HUES64 (cell line): ENCODE measurements at regions not wholly inside any gene's neighbourhood (a gene's known extent, or its start where the extent isn't known, plus 50 kb on each side); places are given as distances from the start of the nearest gene placed in this dataset.
"Not testable (repeated sequence)": the region's sequence is repeated elsewhere in the genome, so short reads cannot be mapped to it uniquely, and the experiment has no call there.

Experiments
- H3K27ac ChIP-seq: 2 replicates; pipeline ENCODE4 v1.7.0; 2013; ENCODE audit warnings: low read depth, low read length, inconsistent platforms
- H3K27me3 ChIP-seq: 2 replicates; pipeline ENCODE4 v1.6.1; 2013; ENCODE audit warnings: mild to moderate bottlenecking, low read length; ENCODE audit not compliant: insufficient read depth
- H3K36me3 ChIP-seq: 2 replicates; pipeline ENCODE4 v1.6.1; 2013; ENCODE audit warnings: mild to moderate bottlenecking, low read length; ENCODE audit not compliant: insufficient read depth
- H3K4me1 ChIP-seq: 2 replicates; pipeline ENCODE4 v1.6.1; 2013; ENCODE audit warnings: mild to moderate bottlenecking, low read length, moderate library complexity; ENCODE audit not compliant: insufficient read depth
- H3K4me3 ChIP-seq: 2 replicates; pipeline ENCODE4 v1.5.1; 2013; ENCODE audit warnings: mild to moderate bottlenecking, low read length, moderate library complexity
- H3K9ac ChIP-seq: 2 replicates; pipeline ENCODE4 v1.6.1; 2013; ENCODE audit warnings: mild to moderate bottlenecking, low read depth, low read length
- H3K9me3 ChIP-seq: 2 replicates; pipeline ENCODE4 v1.6.1; 2013; ENCODE audit warnings: low read depth, low read length; ENCODE audit not compliant: insufficient read depth
- WGBS: fragments of 150-250, 120-280 bp; methylation state at CpG from one replicate; pipeline ENCODE4 v1.1.7; 2013; ENCODE audit warnings: missing lambda C conversion rate; 5-methylcytosine and 5-hydroxymethylcytosine counted together

DNA sequence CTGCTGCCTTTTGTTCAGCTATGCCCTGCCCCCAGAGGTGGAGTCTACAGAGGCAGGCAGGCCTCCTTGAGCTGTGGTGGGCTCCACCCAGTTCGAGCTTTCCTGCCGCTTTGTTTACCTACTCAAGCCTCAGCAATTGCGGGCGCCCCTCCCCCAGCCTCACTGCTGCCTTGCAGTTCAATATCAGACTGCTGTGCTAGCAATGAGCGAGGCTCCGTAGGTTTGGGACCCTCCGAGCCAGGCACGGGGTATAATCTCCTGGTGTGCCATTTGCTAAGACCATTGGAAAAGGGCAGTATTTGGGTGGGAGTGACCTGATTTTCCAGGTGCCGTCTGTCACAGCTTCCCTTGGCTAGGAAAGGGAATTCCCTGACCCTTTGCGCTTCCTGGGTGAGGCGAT lies 51.9 kb downstream of the DIPK2A start:
- not testable (repeated sequence) for H3K9me3 ChIP-seq, H3K4me3 ChIP-seq, H3K27ac ChIP-seq, H3K4me1 ChIP-seq, H3K36me3 ChIP-seq, H3K27me3 ChIP-seq, H3K9ac ChIP-seq
- WGBS = 82% methylated on average over 11 of the region's 11 CpGs

DNA sequence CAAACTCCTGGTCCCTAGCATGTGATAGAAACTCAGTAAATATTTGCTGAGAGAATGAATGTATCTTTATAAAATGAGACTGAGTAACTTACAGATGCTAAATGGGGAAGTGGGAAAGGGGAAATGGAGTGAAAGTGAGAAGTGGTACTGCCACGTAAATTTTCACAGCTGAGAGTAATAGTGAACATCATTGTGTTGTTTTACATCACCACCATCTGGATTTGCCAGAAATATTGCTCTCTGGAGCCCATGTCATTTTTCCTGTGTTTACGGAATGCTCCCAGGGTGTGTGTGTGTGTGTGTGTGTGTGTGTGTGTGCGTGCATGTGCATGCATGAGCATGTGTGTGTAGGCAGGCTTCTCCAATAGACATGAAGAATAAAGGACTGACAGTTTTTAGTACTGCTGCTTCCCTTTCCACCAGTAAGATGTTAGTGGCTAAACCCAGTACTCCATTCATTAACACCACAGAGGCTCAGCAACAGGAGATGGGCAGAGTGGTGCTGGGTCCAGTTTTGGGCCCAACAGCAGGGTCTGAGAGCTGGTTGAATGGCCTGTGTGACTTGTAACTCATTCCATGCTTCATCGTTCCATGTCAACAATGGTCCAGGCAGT lies 57.3 kb downstream of the DIPK2A start:
- WGBS = 89% methylated on average over 4 of the region's 4 CpGs
- H3K4me3 ChIP-seq = no peak overlapping the region
- H3K9ac ChIP-seq = no peak overlapping the region
- no peak overlapping the region for H3K27ac ChIP-seq
- no peaks in the 10 kb centered on the region for H3K36me3 ChIP-seq
- H3K4me1 ChIP-seq = no peaks in the 10 kb centered on the region; the same call in 1 of the 2 replicates
- no peaks in the 10 kb centered on the region for H3K27me3 ChIP-seq
- H3K9me3 ChIP-seq = no peaks in the 10 kb centered on the region

DNA sequence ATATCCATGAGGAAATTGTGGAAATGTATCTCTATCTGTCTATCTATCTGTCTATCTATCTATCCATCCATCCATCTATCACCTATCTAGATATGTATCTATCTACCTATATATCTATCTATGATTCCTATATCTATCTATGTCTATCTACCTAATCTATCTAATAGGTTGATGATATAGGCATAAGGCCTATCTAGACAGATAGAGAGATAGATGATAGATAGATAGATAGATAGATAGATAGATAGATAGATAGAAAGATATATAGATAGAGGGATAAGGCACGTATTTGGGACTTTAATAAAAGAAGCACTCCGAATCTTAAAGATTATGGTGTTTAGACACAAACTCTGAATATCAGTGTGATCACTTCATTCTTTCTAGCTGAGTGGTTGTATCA lies 58.1 kb downstream of the DIPK2A start:
- Histone ChIP-seq H3K9ac (no peak overlapping the region), H3K27ac (no peak overlapping the region), H3K27me3 (no peaks in the 10 kb centered on the region), H3K4me3 (no peak overlapping the region), H3K36me3 (no peaks in the 10 kb centered on the region), H3K9me3 (no peaks in the 10 kb centered on the region), H3K4me1 (no peaks in the 10 kb centered on the region; the same call in 1 of the 2 replicates)
- WGBS = 97% methylated on average over 2 of the region's 2 CpGs

DNA sequence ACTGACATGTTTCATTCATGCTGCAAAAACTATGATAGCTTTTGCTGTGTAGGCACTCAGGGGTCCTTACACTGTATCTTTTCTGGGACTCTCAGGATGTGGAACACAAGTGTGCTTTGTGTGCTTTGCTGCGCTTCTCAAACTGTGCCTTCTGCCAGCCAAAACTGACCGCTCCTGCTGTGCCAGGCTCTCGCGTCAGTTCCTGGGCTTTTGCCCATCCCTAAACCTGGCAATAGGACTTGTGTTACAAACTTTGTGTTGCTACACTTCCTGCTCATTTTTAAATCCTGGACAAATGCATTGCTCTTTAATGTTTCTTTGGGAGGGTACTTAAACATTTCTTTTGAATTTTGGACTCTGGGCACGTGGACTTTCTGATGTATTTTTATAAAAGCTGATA lies 60.3 kb downstream of the DIPK2A start:
- Histone ChIP-seq H3K9me3 (no peaks in the 10 kb centered on the region), H3K4me1 (no peaks in the 10 kb centered on the region; the same call in 1 of the 2 replicates), H3K27ac (no peak overlapping the region), H3K36me3 (no peaks in the 10 kb centered on the region), H3K27me3 (no peaks in the 10 kb centered on the region), H3K9ac (no peak overlapping the region), H3K4me3 (no peak overlapping the region)
- 95% methylated on average over 4 of the region's 5 CpGs for WGBS

DNA sequence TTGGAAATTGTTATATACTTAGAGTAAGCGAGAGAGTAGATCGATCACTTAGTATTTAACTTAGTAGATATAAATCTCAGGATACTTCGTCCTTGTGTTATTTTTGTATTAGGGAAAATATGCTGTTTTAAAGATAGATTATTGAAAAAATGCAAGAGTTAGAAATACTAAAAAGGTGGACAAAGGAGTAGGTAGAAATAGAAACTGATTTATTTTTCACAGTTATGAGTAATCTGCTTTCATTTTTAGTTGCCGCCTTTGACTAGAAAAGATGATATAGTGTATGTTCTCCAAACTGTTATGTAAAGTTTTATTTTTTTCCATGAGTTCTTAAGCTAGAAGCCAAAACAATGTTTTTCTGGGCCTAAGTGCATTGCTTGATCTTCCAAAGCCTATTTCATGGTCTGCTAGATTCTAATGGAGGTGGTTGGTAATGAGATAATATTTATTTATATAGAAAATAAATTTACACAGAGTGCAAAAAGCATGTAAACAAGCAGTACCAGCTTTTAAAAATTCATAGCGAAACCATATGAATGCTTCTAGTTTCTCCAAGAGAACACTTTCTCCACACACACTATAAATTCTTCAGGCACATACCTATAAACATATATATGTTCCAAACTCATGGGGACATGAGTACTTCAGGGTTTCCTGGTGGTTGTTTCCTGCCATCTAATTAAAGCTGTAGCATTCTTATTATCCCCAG lies 61.1 kb downstream of the DIPK2A start:
- no peaks in the 10 kb centered on the region for H3K27me3 ChIP-seq
- no peak overlapping the region for H3K4me3 ChIP-seq
- H3K27ac ChIP-seq = no peak overlapping the region
- H3K9ac ChIP-seq = no peak overlapping the region
- 94% methylated on average over 3 of the region's 5 CpGs for WGBS
- no peaks in the 10 kb centered on the region for H3K36me3 ChIP-seq
- no peaks in the 10 kb centered on the region; the same call in 1 of the 2 replicates for H3K4me1 ChIP-seq
- no peaks in the 10 kb centered on the region for H3K9me3 ChIP-seq

DNA sequence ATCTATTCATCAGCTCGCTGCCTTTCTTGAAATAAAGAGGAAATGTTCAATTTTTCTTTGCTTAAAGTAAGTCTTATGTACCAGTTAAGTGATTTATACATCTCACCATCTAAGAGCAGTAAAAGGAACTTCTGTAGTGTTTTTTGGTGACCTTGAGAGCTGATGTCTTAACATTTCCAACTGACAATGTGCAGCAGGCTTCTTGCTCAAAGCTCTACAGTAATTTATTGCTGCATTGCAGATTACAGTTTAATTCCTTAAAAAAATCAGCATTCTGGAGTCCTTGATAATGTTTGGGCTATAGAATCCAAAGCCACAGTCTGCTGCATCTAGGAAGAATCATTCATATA lies 61.6 kb downstream of the DIPK2A start:
- H3K9ac ChIP-seq = no peak overlapping the region
- H3K36me3 ChIP-seq = no peaks in the 10 kb centered on the region
- no peak overlapping the region for H3K4me3 ChIP-seq
- no peaks in the 10 kb centered on the region; the same call in 1 of the 2 replicates for H3K4me1 ChIP-seq
- WGBS = no CpG with 5 or more reads among the region's 1 CpG
- H3K27ac ChIP-seq = no peak overlapping the region
- H3K9me3 ChIP-seq = no peaks in the 10 kb centered on the region
- no peaks in the 10 kb centered on the region for H3K27me3 ChIP-seq

DNA sequence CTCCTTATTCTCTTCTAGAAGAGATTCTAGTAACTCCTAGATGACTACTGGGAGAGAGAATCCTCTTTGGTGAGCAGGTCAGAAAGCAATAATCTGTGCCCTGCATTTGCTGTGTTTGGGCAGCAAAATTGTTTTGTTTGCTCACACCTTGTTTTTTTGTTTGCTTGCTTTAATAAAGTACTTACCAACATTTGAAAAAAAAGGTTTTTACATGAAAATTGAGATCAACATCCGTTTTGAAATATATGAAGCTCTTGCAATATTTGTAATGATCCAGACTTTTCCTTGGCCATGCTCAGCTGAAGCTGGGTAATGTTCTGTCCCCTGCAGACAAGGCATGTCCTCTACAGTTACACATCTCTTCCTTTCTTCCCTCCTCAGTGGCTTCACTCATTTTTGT lies 62.2 kb downstream of the DIPK2A start:
- Histone ChIP-seq H3K27me3 (no peaks in the 10 kb centered on the region), H3K9me3 (no peaks in the 10 kb centered on the region), H3K4me1 (no peaks in the 10 kb centered on the region; the same call in 1 of the 2 replicates), H3K9ac (no peak overlapping the region), H3K36me3 (no peaks in the 10 kb centered on the region), H3K4me3 (no peak overlapping the region), H3K27ac (no peak overlapping the region)
- WGBS = 0% methylated on average over 1 of the region's 1 CpG

DNA sequence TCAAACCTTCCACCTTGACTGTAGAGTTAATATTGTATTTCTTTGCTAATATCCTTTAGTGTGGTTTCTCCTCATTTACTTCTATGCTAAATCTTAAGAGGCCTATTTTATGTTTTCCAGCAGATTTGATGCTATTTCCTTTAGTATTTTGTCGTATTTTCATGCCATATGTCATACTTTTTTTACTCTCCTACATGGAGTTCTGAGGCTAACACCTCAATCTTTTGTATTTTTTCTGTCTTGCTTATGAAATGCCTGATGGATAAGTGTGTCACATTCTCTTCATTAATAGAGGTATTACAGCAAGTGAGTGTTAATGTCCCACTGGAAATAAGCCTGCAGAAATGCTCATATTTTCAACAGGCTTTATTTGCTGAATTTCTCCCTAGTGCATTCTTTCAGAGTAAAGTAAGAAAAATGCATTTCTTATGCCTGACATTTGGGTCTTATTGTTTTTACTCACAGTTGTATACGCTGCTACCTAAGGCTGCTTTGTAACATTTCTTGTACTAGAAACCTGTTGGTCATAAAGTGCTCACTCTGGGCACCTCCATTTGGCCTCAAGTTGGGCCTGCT lies 63.2 kb downstream of the DIPK2A start:
- Histone ChIP-seq H3K4me3 (no peak overlapping the region), H3K27me3 (no peaks in the 10 kb centered on the region), H3K27ac (no peak overlapping the region), H3K9ac (no peak overlapping the region), H3K4me1 (no peaks in the 10 kb centered on the region; the same call in 1 of the 2 replicates), H3K9me3 (no peaks in the 10 kb centered on the region), H3K36me3 (no peaks in the 10 kb centered on the region)
- 94% methylated on average over 2 of the region's 2 CpGs for WGBS

DNA sequence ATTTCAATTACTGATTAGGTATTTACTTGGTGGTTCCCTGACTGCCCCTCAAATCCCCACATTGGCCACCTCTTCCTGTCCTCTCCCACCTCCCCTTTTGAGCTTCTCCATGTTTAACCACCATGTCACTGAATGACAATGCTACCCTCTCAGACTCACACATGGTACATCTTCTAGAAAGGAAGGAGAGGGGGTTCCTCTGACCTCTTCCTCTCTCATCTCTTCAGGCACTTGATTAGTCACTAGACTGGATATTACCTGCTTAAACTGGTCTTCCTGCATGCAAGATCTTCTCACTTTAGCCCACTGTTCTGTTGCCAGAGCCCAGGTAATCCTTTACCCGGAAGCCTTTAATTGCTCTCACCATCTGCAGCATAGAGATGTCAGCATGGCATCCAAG lies 64.9 kb downstream of the DIPK2A start:
- no peaks in the 10 kb centered on the region for H3K36me3 ChIP-seq
- H3K4me1 ChIP-seq = no peaks in the 10 kb centered on the region; the same call in 1 of the 2 replicates
- H3K9ac ChIP-seq = no peak overlapping the region
- 92% methylated on average over 1 of the region's 1 CpG for WGBS
- H3K9me3 ChIP-seq = no peaks in the 10 kb centered on the region
- no peaks in the 10 kb centered on the region for H3K27me3 ChIP-seq
- no peak overlapping the region for H3K4me3 ChIP-seq
- H3K27ac ChIP-seq = no peak overlapping the region

DNA sequence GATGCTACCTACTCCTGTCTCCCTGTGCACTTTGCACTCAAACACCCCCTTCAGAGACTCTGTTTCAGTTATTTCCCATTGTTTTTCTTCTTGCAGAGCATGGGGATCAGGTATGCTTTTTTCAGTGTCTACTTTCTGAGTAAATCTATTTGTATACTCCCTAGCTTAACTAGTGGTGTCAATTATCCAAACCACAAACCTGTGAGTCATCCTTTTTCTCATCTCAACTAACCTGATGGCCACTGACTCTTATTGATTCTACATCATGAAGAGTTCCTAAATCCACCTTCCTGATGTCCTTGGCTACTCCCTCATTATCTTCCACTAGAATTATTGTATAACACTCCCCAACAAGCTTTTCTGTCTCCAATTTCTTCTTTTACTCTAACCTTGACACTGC lies 68.0 kb downstream of the DIPK2A start:
- Histone ChIP-seq H3K9me3 (no peaks in the 10 kb centered on the region), H3K4me1 (no peaks in the 10 kb centered on the region), H3K36me3 (no peaks in the 10 kb centered on the region), H3K27ac (no peak overlapping the region), H3K9ac (no peak overlapping the region), H3K4me3 (no peak overlapping the region), H3K27me3 (no peaks in the 10 kb centered on the region)

DNA sequence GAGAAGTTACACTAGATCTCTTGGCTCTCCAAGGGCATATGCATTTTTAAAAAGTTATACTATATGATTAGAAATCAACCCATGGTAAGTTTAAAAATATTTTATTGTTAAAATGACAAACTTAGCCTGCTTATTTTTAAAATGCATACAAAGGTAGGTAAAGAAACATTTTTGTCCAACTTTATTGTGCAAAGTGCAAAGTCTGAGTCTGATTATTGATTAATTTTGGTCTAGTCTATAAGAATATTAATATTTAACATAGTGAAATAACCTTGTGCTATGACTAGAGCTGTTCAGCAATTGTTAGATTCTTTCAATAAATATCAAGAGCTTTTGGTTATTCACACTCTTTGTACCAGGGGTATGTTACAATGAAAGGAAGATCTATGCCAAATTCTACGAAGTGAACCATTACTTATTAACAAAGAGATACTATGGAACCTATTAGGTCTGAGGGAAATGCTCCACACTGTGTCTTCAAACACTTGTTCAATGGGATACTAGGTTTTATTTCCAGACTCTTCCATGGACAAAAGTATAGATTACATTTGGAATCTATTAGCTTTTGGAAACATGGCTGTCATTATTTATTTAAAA lies 70.4 kb downstream of the DIPK2A start:
- no peaks in the 10 kb centered on the region for H3K36me3 ChIP-seq
- H3K27ac ChIP-seq = no peak overlapping the region
- H3K9me3 ChIP-seq = no peaks in the 10 kb centered on the region
- no peaks in the 10 kb centered on the region for H3K27me3 ChIP-seq
- no CpG with 5 or more reads among the region's 1 CpG for WGBS
- H3K4me3 ChIP-seq = no peak overlapping the region
- H3K4me1 ChIP-seq = no peaks in the 10 kb centered on the region
- H3K9ac ChIP-seq = no peak overlapping the region
